ENCODE measurements at regions not wholly inside any gene's neighbourhood (a gene's known extent, or its start where the extent isn't known, plus 50 kb on each side); places are given as distances from the start of the nearest gene placed in this dataset.
A peak's percentile ranks its signal among the peaks of the same experiment; 100 is the strongest.

DNA sequence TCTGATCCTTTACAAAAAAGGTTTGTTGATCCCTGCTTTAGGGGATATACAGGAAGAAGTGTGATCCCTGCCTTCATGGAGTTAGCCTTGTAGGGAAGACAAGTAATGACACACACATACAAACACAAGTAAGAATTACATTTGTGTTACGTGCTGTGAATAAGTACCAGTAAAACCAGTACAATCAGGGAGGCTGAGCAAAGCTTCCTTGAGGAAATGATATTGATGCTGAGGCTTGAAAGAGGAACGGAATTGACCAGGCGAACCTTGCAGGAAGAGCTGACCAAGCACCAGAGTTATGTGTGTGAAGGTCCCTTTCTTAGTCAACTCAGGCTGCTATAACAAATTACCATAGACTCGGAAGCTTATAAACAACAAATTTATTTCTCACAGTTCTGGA is 83.6 kb upstream of the CACUL1 start:
- no peak for DNase-seq

DNA sequence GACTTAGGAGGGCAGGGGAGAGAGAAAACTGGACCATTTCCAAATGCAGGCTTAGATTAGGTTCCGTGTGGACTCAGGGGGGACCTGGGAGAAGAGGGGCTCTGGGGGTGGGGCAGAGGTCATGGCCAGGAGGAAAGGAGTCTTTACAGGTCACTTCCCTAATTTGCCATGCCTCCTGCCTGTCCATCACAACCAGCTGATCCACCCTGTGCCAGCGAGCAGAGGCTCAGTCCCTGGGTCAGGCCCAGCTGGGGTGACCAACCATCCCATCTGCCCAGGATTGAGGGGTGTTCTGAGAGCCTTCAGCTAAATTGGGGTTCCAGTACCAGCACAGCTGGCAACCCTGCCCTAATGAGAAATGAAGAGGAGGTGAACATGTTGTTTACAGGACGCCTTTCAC is 84.6 kb upstream of the CACUL1 start:
- DNase-seq = no peak

DNA sequence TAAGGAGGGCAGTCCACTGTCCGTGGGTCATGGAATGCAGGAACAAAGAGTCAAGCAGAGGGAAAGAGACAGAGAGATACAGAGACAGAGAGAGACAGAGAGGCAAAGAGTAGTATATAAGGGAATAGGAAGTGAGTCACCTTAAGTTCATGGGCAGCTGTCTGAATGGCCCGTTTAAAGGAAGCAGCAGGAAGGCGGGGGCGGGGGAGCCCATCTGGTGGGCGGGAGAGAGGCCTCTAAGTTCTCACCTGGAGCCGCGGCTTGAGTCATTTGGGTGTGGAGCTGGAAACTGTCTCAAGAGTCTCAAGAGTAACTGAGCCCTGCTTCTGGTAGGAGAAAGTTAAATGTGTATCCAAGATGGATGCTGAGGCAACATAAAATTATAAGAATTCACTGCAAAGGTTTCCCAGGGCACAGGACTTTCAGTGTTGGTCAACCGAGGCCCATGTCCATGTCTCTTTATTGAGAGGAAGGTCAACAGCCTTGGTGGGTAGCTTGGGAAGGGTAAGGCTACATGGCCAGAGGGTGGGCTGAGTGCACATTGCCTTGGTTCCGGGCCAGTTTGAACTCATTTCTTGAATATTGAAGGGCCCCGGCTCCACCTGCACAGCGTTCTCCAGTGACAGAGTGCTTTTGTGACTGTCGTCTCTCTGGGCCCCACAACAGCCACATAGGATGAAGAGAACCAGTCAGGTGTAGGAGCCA is 85.5 kb upstream of the CACUL1 start:
- DNase-seq = no peak

DNA sequence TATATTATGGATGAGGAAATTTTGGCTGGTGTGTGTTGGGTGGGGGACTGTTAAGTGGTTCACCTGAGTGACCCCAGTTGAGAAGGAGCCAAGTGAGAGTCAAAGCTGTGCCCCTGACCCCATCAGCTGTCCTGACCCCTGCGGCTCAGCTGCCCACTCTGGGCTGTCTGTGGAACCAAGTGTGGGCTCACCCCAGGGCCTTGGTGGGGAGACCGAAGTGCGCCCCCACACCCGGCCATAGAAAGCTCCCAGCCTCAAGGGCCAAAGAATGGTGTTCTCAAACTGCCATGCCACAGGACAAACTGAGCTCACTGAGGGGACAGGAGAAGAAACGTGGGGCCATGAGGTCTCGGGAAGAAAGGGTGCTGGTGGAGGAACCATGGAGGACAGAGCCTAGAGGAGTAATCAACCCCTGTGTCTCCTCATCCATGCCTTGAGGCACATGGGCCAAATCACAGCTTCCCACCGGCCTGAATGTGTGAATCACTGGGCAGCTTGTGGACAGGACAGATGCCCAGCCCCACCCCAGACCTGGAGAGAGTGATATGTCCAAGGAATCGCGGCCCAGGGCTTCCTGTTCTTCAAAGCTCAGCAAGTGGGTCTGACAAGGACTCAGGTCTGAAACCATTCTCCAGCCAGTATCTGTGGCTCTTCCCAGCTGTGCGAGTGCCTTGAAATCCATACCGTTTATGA is 86.2 kb upstream of the CACUL1 start:
- no peak for DNase-seq

DNA sequence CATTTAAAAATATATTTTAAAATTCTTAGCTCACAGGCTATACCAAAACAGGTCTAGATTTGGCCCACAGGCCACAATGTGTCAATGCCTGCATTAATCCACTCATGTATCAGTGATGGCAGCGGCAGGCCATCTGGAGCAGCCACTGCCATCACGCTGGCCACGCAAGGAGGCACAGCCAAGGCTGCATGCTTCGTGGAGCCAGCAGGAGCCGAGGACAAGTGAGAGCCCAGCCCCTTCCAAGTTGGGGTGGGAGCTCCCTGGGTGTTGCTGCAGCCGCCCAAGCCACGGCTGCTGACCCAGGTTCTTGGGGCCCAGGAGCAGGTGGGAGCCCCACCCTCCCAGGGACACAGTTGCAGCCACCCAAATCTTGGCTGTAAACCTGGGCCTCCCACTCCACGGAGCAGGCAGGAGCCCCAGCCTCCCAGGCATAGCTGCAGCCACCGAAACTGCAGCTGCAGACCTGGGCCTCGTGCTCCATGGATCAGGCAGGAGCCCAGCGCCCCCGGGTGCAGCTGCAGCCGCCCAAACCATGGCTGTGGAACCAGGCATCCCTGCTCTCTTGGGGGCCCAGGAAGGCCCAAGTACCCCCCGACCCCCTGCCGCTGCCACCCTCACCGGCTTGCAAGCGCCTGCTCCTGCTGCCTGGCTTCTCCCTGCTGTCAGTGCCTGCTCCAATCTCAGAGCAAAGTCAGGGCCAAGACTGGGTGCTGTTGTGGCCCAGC is 87.3 kb upstream of the CACUL1 start:
- no peak for DNase-seq

DNA sequence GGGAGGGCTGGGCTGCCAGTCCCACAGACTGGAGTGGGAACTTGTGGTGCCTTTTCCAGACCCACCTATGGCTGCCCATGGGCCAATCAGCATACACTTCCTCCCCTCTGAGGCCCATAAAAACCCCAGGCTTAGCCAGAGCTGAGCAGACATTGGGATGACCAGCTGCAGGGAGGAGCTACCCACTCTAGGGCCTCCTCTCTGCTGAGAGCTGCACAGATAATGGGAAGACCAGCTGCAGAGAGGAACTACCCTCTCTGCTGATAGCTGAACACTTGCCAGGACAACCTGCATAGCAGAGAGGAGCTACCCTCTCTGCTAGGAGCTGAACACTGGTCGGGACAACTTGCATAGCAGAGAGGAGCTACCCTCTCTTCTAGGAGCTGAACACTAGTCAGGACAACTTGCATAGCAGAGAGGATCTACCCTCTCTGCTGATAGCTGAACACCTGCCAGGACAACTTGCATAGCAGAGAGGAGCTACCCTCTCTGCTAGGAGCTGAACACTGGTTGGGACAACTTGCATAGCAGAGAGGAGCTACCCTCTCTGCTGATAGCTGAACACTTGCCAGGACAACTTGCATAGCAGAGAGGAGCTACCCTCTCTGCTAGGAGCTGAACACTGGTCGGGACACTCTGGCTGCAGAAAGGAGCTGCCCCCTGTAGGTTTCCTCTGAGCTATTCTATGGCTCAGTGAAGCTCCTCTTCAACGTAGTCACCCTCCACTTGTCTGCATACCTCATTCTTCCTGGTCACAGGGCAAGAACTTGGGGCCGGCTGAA is 88.3 kb upstream of the CACUL1 start:
- DNase-seq = no peak

DNA sequence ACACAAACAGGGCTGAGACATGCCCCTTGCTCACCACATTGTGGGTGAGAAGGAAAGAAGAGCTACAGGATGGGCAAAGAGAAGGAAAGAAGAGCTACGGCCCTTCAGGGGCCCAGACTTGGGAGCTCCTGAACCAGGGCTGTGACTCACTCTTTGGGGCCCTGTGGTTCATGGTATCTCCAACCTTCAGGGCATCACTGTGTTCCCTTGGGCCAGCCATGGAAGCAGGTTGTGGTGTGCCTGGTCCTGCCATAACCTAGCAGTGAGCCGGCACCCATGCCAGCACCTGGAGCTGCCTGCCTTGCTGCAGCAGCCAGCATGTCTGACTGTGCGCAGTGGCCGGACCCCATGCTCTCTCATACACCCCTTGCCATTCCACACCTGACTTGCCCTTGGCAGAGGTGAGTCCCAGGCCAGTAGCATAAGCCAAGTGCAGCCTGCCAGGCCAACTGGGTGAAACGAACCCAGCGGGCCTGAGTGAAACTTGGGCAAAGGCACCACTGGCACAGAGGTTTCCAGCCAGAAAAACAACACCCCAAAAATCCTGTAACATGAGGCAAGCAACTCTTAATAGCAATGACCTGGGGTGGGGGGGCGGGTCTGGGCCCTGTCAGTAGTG is 89.0 kb upstream of the CACUL1 start:
- no peak for DNase-seq

DNA sequence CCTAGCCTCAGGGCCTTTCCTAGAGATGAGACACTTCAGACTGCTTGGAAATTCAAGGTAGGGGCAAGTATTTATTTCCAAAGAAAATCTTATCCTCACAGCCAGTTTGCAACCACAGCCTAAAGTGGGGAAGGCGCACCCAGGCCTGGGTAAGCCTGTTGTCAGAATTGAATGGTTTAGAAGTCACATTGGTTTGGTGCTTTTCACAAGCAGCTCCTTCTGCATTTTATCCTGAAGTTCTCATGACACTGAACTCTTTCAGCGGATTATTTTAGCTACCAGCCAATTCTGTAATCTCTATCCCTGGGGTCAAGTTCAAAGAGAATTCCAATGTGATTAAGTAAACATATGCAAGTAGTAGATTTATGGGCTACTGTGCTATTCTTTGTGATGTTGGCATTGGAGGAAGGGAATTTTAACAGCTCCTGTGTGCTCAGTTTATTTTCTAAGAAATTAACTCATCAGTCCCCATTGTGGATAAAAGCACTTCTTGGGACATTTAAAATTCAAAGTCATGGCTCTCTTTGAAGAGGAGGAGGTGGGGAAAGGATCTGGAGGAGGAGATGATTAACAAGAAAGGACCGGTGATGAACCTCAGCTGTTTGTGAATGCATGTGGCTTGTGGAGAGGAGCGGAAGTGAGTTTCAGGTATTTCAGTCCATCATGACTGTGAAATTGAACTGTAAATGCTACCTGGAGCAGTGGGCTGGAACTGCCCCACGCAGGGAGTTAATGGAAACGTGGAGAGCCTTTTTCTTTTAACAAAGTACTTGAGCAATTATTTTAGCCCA is 90.2 kb upstream of the CACUL1 start:
- DNase-seq = no peak

DNA sequence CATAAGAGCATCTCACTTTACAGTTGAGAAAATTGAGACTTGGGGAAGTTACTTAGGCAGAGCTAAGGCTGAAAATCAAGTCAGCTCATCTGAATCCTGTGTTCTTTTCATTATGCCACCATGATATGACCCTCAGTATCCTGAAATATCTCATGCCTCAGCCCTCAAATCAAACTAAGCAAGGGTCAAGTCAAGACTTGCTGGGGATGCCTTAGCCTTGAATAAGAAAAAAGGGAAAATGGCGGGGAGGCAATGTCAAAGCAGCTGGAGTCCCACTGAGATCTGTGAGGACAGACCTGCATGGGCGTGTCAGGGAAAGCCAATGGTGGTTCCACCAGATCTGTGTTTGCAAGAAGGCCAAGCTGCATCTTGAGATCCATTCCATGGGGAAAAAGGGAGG is 91.0 kb upstream of the CACUL1 start:
- no peak for DNase-seq

DNA sequence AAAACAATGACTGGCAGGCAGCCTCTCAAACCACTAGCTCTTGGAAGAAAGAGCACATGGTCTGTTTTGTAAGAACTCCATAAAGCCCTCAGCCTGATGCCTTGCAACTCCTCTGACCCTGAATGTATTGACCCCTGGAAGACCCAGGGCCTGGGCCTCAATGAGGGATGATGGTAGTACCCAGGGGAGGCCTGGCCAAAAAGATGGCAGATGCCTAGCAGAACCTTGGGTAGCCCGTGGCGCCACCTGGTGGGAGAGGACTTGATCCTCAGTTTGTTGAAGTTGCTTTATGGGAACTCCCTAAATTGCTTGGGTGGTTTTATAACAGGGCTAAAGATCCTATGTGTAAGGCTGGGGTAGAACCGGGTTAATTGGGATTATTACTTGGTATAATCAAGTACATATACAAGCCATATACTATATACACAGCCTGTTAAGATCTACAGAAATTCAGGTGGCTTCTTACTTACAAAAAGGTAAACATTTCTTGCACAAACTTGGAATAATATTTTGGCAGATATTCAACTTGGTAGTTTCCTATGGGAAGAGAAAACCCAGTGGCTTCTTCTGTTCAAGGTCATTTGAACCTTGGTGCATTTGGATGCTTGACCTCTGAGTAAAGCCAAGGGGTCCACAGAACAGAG is 95.8 kb upstream of the CACUL1 start:
- peak; percentile 44 for DNase-seq

DNA sequence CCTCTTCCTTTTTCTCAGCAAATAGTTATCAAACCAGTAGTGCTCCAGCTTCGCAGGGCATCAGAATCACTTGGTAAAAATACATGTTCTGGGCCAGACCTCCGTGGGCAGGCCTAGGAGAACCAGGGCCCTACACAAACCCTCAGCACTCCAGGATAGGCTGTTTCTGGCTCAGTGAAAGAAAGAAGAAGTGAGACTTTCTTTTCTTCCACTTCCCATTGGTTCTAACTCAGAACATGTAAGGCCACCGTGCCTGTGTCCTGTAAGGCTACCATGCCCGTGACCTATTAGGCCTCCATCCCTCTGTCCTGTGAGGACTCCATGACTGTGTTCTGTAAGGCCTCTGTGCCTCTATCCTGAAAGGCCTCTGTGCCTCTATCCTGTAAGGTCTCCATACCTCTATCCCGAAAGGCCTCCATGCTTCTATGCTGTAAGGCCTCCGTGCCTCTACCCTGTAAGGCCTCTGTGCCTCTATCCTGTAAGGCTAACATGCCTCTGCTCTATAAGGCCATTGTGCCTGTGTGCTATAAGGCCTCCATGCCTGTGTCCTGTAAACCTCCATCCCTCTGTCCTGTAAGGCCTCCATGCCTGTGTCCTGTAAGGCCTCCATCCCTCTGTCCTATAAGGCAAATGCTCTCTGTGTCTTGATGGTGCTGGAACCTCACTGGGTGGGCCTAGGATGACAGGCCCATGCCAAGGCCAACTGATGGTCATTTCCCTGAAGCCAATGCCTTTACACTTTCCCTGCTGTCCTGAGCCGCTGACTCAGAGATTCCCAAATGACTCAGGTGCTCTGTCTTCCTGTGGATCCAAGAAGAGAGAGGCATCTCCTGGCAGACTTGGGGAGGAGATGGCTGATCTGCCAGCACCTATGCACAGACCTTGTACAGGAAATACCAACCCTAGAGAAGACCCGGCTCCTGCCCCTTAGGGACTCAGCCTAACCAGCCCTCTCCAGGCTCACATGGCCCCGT is 96.6 kb upstream of the CACUL1 start:
- DNase-seq = no peak

DNA sequence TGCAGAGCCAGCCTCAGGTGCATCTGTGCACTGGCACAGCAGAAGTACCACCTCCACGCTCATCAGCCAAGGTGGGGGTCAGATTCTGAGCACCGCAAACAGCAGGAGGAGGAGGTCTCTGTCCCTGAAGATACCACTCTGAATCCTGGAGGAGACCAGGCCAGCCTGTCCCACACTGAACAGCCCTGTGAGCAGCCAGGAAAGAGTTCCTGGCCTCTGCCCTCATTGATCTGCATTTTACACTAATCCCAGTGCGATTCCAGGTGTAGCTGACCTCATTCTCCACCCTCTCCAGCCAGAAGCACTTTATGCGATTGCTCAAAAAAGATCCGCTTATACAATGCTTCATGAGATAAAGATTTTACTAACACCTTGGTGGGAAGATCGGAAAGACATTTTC is 99.1 kb upstream of the CACUL1 start:
- DNase-seq = no peak

DNA sequence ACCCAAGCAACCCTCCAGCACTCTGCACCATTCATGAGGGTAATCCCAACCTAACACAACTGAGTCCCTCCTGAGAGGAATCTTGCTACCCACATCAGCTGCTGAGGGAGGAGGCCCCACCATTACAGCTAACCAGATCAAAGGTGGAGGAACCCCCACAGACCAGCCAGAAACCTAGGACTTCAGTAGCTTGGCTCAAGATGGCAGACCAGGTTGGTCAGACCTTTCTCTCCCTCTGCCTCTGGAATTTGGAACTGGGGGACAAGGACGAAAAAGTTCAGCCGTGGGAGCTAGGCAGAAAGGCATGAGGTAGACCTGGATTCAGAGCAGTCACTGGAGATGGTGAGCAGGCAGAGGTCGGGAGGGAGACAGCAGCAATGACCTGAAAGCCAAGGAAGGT is 101.3 kb upstream of the CACUL1 start:
- no peak for DNase-seq

DNA sequence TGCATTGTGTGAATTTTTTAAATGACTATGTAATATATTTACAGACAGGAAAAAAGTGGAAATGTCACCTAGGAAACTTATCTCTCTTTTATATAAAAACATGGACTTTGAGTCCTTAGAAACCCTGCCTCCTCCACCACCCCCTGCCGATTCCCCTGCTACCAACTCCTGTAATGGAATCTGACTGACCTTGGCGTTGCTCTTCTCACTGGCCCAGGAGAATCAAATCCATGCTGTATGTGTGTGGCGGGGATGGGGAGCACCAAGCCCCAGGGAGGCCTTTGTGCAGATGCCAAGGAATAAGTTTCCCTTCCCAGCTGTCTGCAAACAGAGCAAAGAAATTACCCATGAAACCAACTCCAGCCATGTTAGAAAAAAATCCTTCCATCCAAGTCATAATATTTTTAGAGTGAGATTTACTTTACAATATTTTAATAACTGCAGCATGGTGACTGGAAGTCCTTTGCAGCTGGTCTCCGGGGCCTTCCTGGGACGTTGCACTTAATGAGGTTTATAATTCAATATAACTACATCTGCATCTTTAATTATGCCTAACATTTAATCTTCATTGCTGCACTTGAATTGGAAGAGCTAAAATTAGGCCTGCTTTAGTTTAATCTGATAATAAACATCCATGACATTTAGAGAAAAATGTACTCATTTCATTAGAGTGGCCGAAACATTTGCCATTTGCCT is 111.4 kb upstream of the CACUL1 start:
- no peak for DNase-seq

DNA sequence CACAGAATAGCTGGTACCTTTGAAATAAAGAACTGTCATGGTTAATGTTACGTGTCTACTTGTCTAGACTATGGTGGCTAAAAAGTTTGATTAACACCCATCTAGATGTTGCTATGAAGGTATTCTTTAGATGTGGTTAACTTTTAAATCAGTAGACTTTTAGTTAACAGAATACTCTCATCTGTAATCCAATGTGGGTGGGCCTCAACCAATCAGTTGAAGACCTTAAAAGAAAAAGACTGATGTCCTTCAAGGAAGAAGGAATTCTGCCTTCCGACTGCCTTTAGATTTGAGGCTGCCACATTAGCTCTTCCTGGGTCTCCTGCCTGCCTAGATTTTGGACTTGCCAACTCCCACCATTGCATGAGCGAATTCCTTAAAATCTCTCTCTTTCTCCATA is 113.0 kb upstream of the CACUL1 start:
- DNase-seq = no peak

DNA sequence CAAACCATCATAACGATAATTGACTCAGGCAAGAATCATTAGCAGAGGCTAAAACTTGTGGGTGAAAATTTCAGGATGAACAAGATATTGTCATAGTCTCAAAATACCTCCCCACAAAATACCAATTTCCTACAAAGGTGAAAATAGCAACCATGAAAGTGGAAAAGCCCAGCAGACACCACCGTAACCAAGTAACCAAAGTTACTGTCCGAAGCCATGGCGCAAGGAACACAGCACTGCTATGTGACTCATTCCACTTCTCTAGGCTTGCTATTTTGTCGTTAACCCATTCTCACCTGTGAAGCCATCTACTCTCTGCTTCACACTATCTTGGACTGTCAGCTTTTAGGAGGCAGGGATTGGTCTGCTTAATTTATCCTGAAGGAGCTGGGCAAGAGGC is 113.8 kb upstream of the CACUL1 start:
- no peak for DNase-seq

DNA sequence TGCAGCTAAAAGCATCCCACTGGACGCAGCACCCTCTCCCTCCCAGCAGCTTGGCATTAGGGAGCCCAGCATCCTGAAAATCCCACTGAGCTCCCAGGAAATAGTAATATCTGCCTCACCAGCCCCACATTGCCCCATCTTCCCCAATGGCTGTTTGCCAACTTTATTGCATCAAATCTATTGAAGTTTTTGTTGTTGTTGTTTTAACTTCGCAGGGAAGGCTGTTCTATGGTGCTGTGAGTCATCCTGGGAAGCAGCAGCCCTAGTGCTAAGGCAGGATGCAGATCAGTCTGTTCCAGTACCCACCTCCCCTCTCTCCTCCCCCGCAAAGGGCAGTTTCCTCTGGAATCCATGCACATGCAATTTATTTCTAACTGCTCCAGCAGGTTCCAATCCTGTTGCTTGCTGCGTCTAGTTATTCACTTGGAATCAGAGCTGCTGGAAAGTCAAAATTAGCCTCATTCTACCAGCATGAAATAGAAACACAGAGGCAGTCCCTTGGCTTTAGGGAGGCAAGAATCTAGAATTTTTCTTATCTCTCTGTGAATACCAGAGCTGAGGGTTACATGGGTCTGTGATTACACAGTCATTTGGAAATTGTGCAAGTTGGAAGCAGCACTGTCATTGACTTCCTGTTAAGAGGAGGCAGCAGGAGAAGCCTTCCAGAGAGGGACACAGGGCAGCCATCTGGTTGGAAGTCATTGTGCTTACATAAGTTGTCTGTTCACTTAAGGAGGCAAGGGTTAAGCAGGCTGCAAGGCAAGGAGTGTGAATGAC is 115.9 kb upstream of the CACUL1 start:
- no peak for DNase-seq

DNA sequence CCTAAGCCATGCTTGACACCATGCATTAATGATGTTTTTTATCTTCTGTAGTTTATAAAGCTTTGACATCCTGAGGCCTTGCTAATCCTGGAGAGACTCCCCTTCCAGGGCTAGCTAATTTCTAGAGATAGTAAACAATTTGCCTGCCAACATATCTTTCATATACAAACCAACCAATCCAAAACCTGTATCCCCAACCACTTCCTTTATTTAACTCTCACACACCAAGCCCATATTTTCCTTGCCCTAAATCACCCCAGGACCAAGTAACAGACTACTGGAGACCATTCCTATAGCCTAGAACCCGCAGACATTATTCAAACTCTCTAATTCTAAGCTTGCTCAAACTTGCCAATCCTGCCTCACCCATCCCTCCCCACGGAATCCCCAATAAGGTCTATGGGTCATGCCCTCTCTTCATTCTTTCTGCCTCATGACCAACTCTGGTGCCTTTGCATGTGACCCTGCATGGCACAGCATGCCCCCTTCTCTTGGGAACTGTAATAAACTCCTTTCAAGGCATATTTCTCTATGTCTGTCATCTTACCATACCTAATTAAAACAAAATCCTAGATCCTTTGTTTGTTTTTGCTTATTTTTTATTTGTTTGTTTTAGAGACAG is 116.6 kb upstream of the CACUL1 start:
- DNase-seq = no peak
